ENCODE measurements at regions not wholly inside any gene's neighbourhood (a gene's known extent, or its start where the extent isn't known, plus 50 kb on each side); places are given as distances from the start of the nearest gene placed in this dataset.

GRCh38 chr17:70239391-70239826 lies 70.1 kb downstream of the KCNJ2 start:
- Histone ChIP-seq H3K9me3 (no peaks in the 10 kb centered on the region), H3K4me1 (ENCODE audit: control insufficient read depth in 1 of 2, insufficient read depth in 1 of 2, low read depth in 1 of 2, low read length in 1 of 2) (no peaks in the 10 kb centered on the region), H3K4me3 (ENCODE audit: low read depth in 1 of 2, low read length in 1 of 2) (no peak overlapping the region), H3K27me3 (no peaks in the 10 kb centered on the region), H3K27ac (no peak overlapping the region), H3K36me3 (no peaks in the 10 kb centered on the region)
- TF ChIP-seq CTCF (IDR thresholded peaks at IDR 0.05): no peak

GRCh38 chr17:70241071-70241470 lies 71.7 kb downstream of the KCNJ2 start:
- no peak for TF ChIP-seq CTCF (IDR thresholded peaks at IDR 0.05)
- no peak overlapping the region for H3K4me3 ChIP-seq (ENCODE audit: low read depth in 1 of 2, low read length in 1 of 2)
- H3K27me3 ChIP-seq: no peaks in the 10 kb centered on the region
- H3K27ac ChIP-seq: no peak overlapping the region
- H3K9me3 ChIP-seq: no peaks in the 10 kb centered on the region
- no peaks in the 10 kb centered on the region for H3K4me1 ChIP-seq (ENCODE audit: control insufficient read depth in 1 of 2, insufficient read depth in 1 of 2, low read depth in 1 of 2, low read length in 1 of 2)
- no peaks in the 10 kb centered on the region for H3K36me3 ChIP-seq

GRCh38 chr17:70242781-70243437 lies 73.6 kb downstream of the KCNJ2 start:
- Histone ChIP-seq H3K4me3 (ENCODE audit: low read depth in 1 of 2, low read length in 1 of 2) (no peak overlapping the region), H3K27ac (no peak overlapping the region), H3K4me1 (ENCODE audit: control insufficient read depth in 1 of 2, insufficient read depth in 1 of 2, low read depth in 1 of 2, low read length in 1 of 2) (no peaks in the 10 kb centered on the region), H3K36me3 (no peaks in the 10 kb centered on the region), H3K9me3 (no peaks in the 10 kb centered on the region), H3K27me3 (no peaks in the 10 kb centered on the region)
- TF ChIP-seq CTCF (IDR thresholded peaks at IDR 0.05): no peak

GRCh38 chr17:70251706-70252105 lies 82.4 kb downstream of the KCNJ2 start:
- no peak overlapping the region for H3K27ac ChIP-seq
- H3K4me1 ChIP-seq (ENCODE audit: control insufficient read depth in 1 of 2, insufficient read depth in 1 of 2, low read depth in 1 of 2, low read length in 1 of 2): no peaks in the 10 kb centered on the region
- H3K27me3 ChIP-seq: no peaks in the 10 kb centered on the region
- H3K4me3 ChIP-seq (ENCODE audit: low read depth in 1 of 2, low read length in 1 of 2): no peak overlapping the region
- no peaks in the 10 kb centered on the region for H3K36me3 ChIP-seq
- H3K9me3 ChIP-seq: no peaks in the 10 kb centered on the region
- no peak for TF ChIP-seq CTCF (IDR thresholded peaks at IDR 0.05)

GRCh38 chr17:70254735-70255460 lies 85.6 kb downstream of the KCNJ2 start:
- TF ChIP-seq CTCF (IDR thresholded peaks at IDR 0.05): no peak
- no peak overlapping the region for H3K4me3 ChIP-seq (ENCODE audit: low read depth in 1 of 2, low read length in 1 of 2)

More at GRCh38 chr17:70254735-70255460, 85.6 kb downstream of the KCNJ2 start:
- H3K36me3 ChIP-seq: no peaks in the 10 kb centered on the region
- H3K27ac ChIP-seq: no peak overlapping the region
- H3K4me1 ChIP-seq (ENCODE audit: control insufficient read depth in 1 of 2, insufficient read depth in 1 of 2, low read depth in 1 of 2, low read length in 1 of 2): no peaks in the 10 kb centered on the region
- no peaks in the 10 kb centered on the region for H3K9me3 ChIP-seq
- H3K27me3 ChIP-seq: no peaks in the 10 kb centered on the region
